WTC11 (cell line): ENCODE measurements at regions not wholly inside any gene's neighbourhood (a gene's known extent, or its start where the extent isn't known, plus 50 kb on each side); places are given as distances from the start of the nearest gene placed in this dataset.

Source experiments
- AFF4 ChIP-seq: sonication (generic); formaldehyde crosslinking; IDR thresholded peaks from 2 replicates; pipeline ENCODE4 v1.8.1; 2023; ENCODE audit warnings: mild to moderate bottlenecking, missing genetic modification reagents, borderline replicate concordance
- ATF3 ChIP-seq: sonication (generic); formaldehyde crosslinking; conservative IDR thresholded peaks from 2 replicates; pipeline ENCODE4 v1.8.1; 2022; ENCODE audit warnings: mild to moderate bottlenecking, missing genetic modification reagents
- CTCF ChIP-seq: fragments of 200-600 bp; IDR thresholded peaks from 2 replicates; pipeline ENCODE4 v1.8.0; 2022; ENCODE audit warnings: antibody characterized with exemption
- EMX1 ChIP-seq: fragments of 250-450 bp; sonication (Bioruptor Pico); IDR thresholded peaks from 2 replicates; pipeline ENCODE4 v1.8.0; 2021; ENCODE audit warnings: mild to moderate bottlenecking
- FOXP1 ChIP-seq: sonication (generic); formaldehyde crosslinking; IDR thresholded peaks from 2 replicates; pipeline ENCODE4 v1.8.0; 2022; ENCODE audit warnings: missing genetic modification reagents, mild to moderate bottlenecking, moderate library complexity, borderline replicate concordance
- FOXP4 ChIP-seq: sonication (generic); formaldehyde crosslinking; IDR thresholded peaks from 2 replicates; pipeline ENCODE4 v1.8.0; 2022; ENCODE audit warnings: mild to moderate bottlenecking, missing genetic modification reagents
- HMGA2 ChIP-seq: fragments of 250-450 bp; sonication (Bioruptor Pico); IDR thresholded peaks from 2 replicates; pipeline ENCODE4 v1.4.0; 2021; ENCODE audit warnings: mild to moderate bottlenecking, moderate library complexity
- MYBL2 ChIP-seq: sonication (generic); formaldehyde crosslinking; IDR thresholded peaks from 2 replicates; pipeline ENCODE4 v1.8.1; 2023; ENCODE audit warnings: mild to moderate bottlenecking, moderate library complexity, missing genetic modification reagents
- RELA ChIP-seq: sonication (generic); formaldehyde crosslinking; IDR thresholded peaks from 2 replicates; pipeline ENCODE4 v1.8.1; 2022; ENCODE audit warnings: missing genetic modification reagents, mild to moderate bottlenecking, borderline replicate concordance
- SMAD3 ChIP-seq: sonication (generic); formaldehyde crosslinking; IDR thresholded peaks from 2 replicates; pipeline ENCODE4 v1.8.0; 2022; ENCODE audit warnings: missing genetic modification reagents, mild to moderate bottlenecking, borderline replicate concordance
- TCF7 ChIP-seq: sonication (generic); formaldehyde crosslinking; IDR thresholded peaks from 2 replicates; pipeline ENCODE4 v1.8.0; 2022; ENCODE audit warnings: mild to moderate bottlenecking, low read depth, missing genetic modification reagents, moderate library complexity
- ZNF138 ChIP-seq: sonication (generic); formaldehyde crosslinking; conservative IDR thresholded peaks from 2 replicates; pipeline ENCODE4 v1.8.1; 2022; ENCODE audit warnings: mild to moderate bottlenecking, moderate library complexity, missing genetic modification reagents
- ZNF317 ChIP-seq: sonication (generic); formaldehyde crosslinking; IDR thresholded peaks from 2 replicates; pipeline ENCODE4 v1.8.1; 2023; ENCODE audit warnings: low read depth, mild to moderate bottlenecking, moderate library complexity, missing genetic modification reagents, borderline replicate concordance
- ZNF532 ChIP-seq: fragments of 250-450 bp; sonication (Bioruptor Pico); IDR thresholded peaks from 2 replicates; pipeline ENCODE4 v1.9.0; 2021; ENCODE audit warnings: mild to moderate bottlenecking, borderline replicate concordance

GRCh38 chr9:2427120-2427891, 194.3 kb upstream of the VLDLR start (continued):
- TF ChIP-seq FOXP1 (CRISPR knock-in tag) = no peak
- TF ChIP-seq ZNF532 (CRISPR knock-in tag) = no peak
- TF ChIP-seq SMAD3 (CRISPR knock-in tag) = no peak
- TF ChIP-seq ZNF317 = no peak
- TF ChIP-seq ATF3 (CRISPR knock-in tag) = no peak
- no peak for TF ChIP-seq EMX1 (CRISPR knock-in tag)
- TF ChIP-seq TCF7 (CRISPR knock-in tag) = no peak
- TF ChIP-seq FOXP4 (CRISPR knock-in tag) = no peak
- no peak for TF ChIP-seq ZNF138
- no peak for TF ChIP-seq RELA (CRISPR knock-in tag)
- TF ChIP-seq AFF4 (CRISPR knock-in tag) = no peak
- TF ChIP-seq HMGA2 (CRISPR knock-in tag) = no peak
- no peak for TF ChIP-seq MYBL2 (CRISPR knock-in tag)
- no peak for TF ChIP-seq CTCF
